HepG2 (cell line): ENCODE measurements at regions not wholly inside any gene's neighbourhood (a gene's known extent, or its start where the extent isn't known, plus 50 kb on each side); places are given as distances from the start of the nearest gene placed in this dataset.

ENCODE experiments used
- ATAC-seq: fragments of 200-7000 bp; cut with Tn5 transposase; 3 replicates; pipeline ENCODE4 v1.9.1; 2020; ENCODE audit warnings: mild to moderate bottlenecking, moderate library complexity
- BruUV-seq: library from RNA; stranded (reverse); fragments of 400-500 nt; replicated peaks from 2 replicates; lab custom pipeline; 2021; lab: Mats Ljungman, UMichigan
- CTCF ChIA-PET: fragments of 300-600 bp; formaldehyde crosslinking; extraction: SDS; loops from one replicate; lab custom pipeline; 2021; ENCODE audit warnings: low total read pairs, inconsistent platforms, low intra/inter-chr PET ratio; lab: Yijun Ruan, JAX
- POLR2A ChIA-PET: fragments of 350-600 bp; sonication (Branson Sonifier 250); formaldehyde crosslinking; loops from one replicate; lab custom pipeline; 2020; ENCODE audit warnings: antibody characterized with exemption, inconsistent platforms; lab: Yijun Ruan, JAX
- DNase-seq: peaks from one replicate; pipeline ENCODE4 v3.0.0-alpha.2; 2015; ENCODE audit warnings: low spot score
- FAIRE-seq: peaks from 3 replicates; lab custom pipeline; 2011; peaks lifted over from hg19 to GRCh38; lab: Jason Lieb, UNC
- H2AFZ ChIP-seq: one replicate; pipeline ENCODE4 v1.6.1; 2011; ENCODE audit warnings: low read length, inconsistent platforms
- H3K27ac ChIP-seq: fragments of 300-600 bp; 3 replicates; pipeline ENCODE4 v1.8.0; 2011; ENCODE audit warnings: mixed run types, mild to moderate bottlenecking, mixed read lengths, low read length, inconsistent platforms; ENCODE audit not compliant: insufficient read depth; ENCODE audit errors: extremely low read length
- H3K27me3 ChIP-seq, 2 experiments: fragments of 200-600 bp in 1 of 2; 2 replicates in 1 of 2; 3 replicates in 1 of 2; pipeline versions ENCODE4 v1.6.0 to v1.8.0; 2011; ENCODE audit warnings: low read length in 2 of 2, mild to moderate bottlenecking in 2 of 2, moderate library complexity in 2 of 2, inconsistent platforms in 1 of 2; ENCODE audit not compliant: insufficient read depth in 2 of 2, control insufficient read depth in 1 of 2
- H3K36me3 ChIP-seq, 2 experiments: fragments of 200-600 bp in 1 of 2; replicated peaks in 1 of 2; 2 replicates in 1 of 2; 3 replicates in 1 of 2; pipeline versions ENCODE4 v1.5.1 to v1.8.0; 2011; ENCODE audit warnings: low read length in 2 of 2, inconsistent platforms in 1 of 2; ENCODE audit not compliant: insufficient read depth in 2 of 2, control insufficient read depth in 1 of 2
- H3K4me1 ChIP-seq: 2 replicates; pipeline ENCODE4 v1.5.1; 2012; ENCODE audit warnings: low read length, inconsistent platforms; ENCODE audit not compliant: insufficient read depth
- H3K4me2 ChIP-seq: 2 replicates; pipeline ENCODE4 v1.6.0; 2011; ENCODE audit warnings: low read depth, low read length, inconsistent platforms
- H3K4me3 ChIP-seq, 3 experiments: fragments of 200-600 bp in 1 of 3; sonication (generic), shearing (Covaris generic) in 1 of 3; replicated peaks in 1 of 3; 2 replicates each; pipeline ENCODE4 v1.5.1; 2011 to 2016; ENCODE audit warnings: low read length in 3 of 3, inconsistent platforms in 2 of 3, low read depth in 2 of 3, mild to moderate bottlenecking in 2 of 3, control low read depth in 1 of 3, mixed read lengths in 1 of 3; ENCODE audit not compliant: insufficient read depth in 1 of 3
- H3K79me2 ChIP-seq: one replicate; pipeline ENCODE4 v1.6.1; 2011; ENCODE audit warnings: low read length, inconsistent platforms; ENCODE audit not compliant: insufficient read depth
- H3K9ac ChIP-seq: 2 replicates; pipeline ENCODE4 v1.6.0; 2011; ENCODE audit warnings: mild to moderate bottlenecking, low read depth, low read length, inconsistent platforms; ENCODE audit not compliant: insufficient read depth
- H3K9me3 ChIP-seq: 2 replicates; pipeline ENCODE4 v1.5.1; 2012; ENCODE audit warnings: mild to moderate bottlenecking, low read length
- H4K20me1 ChIP-seq: 2 replicates; pipeline ENCODE4 v1.6.0; 2011; ENCODE audit warnings: inconsistent platforms, mild to moderate bottlenecking, low read length, moderate library complexity; ENCODE audit not compliant: insufficient read depth
- POLR2AphosphoS5 ChIP-seq: IDR thresholded peaks from 2 replicates; pipeline ENCODE4 v1.6.1; 2012; ENCODE audit warnings: low read depth, low read length
- SAP130 ChIP-seq: IDR thresholded peaks from 2 replicates; pipeline ENCODE4 v1.6.1; 2016; ENCODE audit warnings: low read depth
- WGBS: methylation state at CpG from one replicate; pipeline ENCODE4 v1.1.6; 2017; ENCODE audit warnings: low lambda C conversion rate; 5-methylcytosine and 5-hydroxymethylcytosine counted together
- in situ Hi-C: cut with HindIII; loops from 2 replicates; pipeline ENCODE4 v1.10.0; 2017; ENCODE audit warnings: low pct_unique_long_range_greater_than_20kb; ENCODE audit not compliant: extremely low pct_ligation_motif_present
- intact Hi-C: fragments of 100-400 bp; cut with micrococcal nuclease; formaldehyde crosslinking; loops from one replicate; pipeline ENCODE4 v1.10.0; 2022; ENCODE audit not compliant: unreplicated experiment
- TF ChIP-seq, protein P1 (sequence below): sonication (generic); formaldehyde crosslinking; IDR thresholded peaks from 2 replicates; pipeline ENCODE4 v1.9.0; 2021; ENCODE audit warnings: mild to moderate bottlenecking, missing genetic modification reagents
- TF ChIP-seq, protein P2 (sequence below): IDR thresholded peaks from 2 replicates; pipeline ENCODE4 v1.6.1; 2016; ENCODE audit warnings: low read depth
- TF ChIP-seq, protein P3 (sequence below): sonication (generic); formaldehyde crosslinking; IDR thresholded peaks from 2 replicates; pipeline ENCODE4 v1.4.0; 2020; ENCODE audit warnings: missing genetic modification reagents
- TF ChIP-seq, protein P4 (sequence below): sonication (generic); formaldehyde crosslinking; IDR thresholded peaks from 2 replicates; pipeline ENCODE4 v1.4.0; 2020; ENCODE audit warnings: missing genetic modification reagents

DNA sequence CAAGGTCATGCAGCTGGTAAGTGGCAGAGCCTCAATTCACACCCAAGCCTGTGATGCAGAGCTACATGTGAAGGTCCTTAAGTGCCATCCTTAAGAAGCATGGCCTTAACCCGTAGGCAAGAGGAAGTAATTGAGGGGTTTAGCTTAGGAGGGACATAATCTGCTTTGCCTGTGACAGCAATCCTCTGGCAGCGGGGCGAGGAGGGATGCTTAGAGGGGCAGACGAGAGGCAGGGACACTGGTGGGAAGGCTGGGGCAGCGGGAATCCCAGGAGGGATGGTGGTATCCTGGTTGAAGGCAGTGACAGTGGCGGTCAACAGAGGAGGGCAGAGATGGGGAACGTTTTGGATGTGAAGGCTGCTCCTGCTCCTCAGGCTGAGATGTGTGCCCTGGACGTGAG is 88.1 kb downstream of the EFNB1 start (continued):
- TF ChIP-seq, protein P1, sequence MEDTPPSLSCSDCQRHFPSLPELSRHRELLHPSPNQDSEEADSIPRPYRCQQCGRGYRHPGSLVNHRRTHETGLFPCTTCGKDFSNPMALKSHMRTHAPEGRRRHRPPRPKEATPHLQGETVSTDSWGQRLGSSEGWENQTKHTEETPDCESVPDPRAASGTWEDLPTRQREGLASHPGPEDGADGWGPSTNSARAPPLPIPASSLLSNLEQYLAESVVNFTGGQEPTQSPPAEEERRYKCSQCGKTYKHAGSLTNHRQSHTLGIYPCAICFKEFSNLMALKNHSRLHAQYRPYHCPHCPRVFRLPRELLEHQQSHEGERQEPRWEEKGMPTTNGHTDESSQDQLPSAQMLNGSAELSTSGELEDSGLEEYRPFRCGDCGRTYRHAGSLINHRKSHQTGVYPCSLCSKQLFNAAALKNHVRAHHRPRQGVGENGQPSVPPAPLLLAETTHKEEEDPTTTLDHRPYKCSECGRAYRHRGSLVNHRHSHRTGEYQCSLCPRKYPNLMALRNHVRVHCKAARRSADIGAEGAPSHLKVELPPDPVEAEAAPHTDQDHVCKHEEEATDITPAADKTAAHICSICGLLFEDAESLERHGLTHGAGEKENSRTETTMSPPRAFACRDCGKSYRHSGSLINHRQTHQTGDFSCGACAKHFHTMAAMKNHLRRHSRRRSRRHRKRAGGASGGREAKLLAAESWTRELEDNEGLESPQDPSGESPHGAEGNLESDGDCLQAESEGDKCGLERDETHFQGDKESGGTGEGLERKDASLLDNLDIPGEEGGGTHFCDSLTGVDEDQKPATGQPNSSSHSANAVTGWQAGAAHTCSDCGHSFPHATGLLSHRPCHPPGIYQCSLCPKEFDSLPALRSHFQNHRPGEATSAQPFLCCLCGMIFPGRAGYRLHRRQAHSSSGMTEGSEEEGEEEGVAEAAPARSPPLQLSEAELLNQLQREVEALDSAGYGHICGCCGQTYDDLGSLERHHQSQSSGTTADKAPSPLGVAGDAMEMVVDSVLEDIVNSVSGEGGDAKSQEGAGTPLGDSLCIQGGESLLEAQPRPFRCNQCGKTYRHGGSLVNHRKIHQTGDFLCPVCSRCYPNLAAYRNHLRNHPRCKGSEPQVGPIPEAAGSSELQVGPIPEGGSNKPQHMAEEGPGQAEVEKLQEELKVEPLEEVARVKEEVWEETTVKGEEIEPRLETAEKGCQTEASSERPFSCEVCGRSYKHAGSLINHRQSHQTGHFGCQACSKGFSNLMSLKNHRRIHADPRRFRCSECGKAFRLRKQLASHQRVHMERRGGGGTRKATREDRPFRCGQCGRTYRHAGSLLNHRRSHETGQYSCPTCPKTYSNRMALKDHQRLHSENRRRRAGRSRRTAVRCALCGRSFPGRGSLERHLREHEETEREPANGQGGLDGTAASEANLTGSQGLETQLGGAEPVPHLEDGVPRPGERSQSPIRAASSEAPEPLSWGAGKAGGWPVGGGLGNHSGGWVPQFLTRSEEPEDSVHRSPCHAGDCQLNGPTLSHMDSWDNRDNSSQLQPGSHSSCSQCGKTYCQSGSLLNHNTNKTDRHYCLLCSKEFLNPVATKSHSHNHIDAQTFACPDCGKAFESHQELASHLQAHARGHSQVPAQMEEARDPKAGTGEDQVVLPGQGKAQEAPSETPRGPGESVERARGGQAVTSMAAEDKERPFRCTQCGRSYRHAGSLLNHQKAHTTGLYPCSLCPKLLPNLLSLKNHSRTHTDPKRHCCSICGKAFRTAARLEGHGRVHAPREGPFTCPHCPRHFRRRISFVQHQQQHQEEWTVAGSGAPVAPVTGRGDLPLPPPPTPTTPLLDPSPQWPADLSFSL (CRISPR knock-in tag), result no peak
- TF ChIP-seq SAP130 (CRISPR knock-in tag), result no peak

DNA sequence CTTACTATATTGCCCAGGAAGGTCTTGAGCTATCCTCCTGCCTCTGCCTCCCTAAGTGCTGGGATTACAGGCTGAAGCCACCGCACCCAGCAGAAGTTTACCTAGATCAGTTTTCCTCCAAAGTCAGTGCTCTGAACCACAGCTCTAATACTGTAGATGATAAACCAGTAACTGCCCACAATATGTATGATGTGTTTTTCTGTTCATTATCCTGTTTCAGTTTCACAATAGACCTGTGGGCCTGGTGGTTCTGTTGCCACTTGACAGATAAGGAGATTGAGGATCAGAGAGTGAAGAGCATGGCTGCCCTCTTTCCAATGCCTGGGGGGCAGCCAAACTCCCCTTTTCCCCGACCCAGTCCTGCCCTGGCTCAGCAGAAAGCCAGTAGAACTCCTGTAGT is 87.0 kb downstream of the EFNB1 start:
- H3K36me3 ChIP-seq, result no peaks in the 10 kb centered on the region
- no peak for DNase-seq
- no peak overlapping the region for H3K4me3 ChIP-seq
- intact Hi-C loops, result no loop called here
- no peaks in the 10 kb centered on the region for H3K4me1 ChIP-seq
- whole genome bisulfite sequencing, result no CpG with 5 or more reads among the region's 2 CpGs
- no peaks in the 10 kb centered on the region for H3K9me3 ChIP-seq
- no peak for TF ChIP-seq POLR2AphosphoS5
- TF ChIP-seq, protein P2, sequence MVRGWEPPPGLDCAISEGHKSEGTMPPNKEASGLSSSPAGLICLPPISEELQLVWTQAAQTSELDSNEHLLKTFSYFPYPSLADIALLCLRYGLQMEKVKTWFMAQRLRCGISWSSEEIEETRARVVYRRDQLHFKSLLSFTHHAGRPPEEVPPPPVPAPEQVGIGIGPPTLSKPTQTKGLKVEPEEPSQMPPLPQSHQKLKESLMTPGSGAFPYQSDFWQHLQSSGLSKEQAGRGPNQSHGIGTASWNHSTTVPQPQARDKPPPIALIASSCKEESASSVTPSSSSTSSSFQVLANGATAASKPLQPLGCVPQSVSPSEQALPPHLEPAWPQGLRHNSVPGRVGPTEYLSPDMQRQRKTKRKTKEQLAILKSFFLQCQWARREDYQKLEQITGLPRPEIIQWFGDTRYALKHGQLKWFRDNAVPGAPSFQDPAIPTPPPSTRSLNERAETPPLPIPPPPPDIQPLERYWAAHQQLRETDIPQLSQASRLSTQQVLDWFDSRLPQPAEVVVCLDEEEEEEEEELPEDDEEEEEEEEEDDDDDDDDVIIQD (CRISPR knock-in tag), result no peak
- TF ChIP-seq, protein P3, sequence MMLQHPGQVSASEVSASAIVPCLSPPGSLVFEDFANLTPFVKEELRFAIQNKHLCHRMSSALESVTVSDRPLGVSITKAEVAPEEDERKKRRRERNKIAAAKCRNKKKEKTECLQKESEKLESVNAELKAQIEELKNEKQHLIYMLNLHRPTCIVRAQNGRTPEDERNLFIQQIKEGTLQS, result no peak
- TF ChIP-seq, protein P4, sequence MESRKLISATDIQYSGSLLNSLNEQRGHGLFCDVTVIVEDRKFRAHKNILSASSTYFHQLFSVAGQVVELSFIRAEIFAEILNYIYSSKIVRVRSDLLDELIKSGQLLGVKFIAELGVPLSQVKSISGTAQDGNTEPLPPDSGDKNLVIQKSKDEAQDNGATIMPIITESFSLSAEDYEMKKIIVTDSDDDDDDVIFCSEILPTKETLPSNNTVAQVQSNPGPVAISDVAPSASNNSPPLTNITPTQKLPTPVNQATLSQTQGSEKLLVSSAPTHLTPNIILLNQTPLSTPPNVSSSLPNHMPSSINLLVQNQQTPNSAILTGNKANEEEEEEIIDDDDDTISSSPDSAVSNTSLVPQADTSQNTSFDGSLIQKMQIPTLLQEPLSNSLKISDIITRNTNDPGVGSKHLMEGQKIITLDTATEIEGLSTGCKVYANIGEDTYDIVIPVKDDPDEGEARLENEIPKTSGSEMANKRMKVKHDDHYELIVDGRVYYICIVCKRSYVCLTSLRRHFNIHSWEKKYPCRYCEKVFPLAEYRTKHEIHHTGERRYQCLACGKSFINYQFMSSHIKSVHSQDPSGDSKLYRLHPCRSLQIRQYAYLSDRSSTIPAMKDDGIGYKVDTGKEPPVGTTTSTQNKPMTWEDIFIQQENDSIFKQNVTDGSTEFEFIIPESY (CRISPR knock-in tag), result no peak
- no peak overlapping the region for H3K4me2 ChIP-seq
- in situ Hi-C loops, result no loop called here
- H4K20me1 ChIP-seq, result no peaks in the 10 kb centered on the region
- ChIA-PET CTCF (no interaction called here), POLR2A (no interaction called here)
- peaks cover 0 to 1% of the 10 kb centered on the region in 2 experiments; a peak in 1 of 5 replicates for H3K27me3 ChIP-seq
- no peak overlapping the region for H3K27ac ChIP-seq
- no peak overlapping the region for H2AFZ ChIP-seq
- no peak for ATAC-seq
- H3K79me2 ChIP-seq, result no peaks in the 10 kb centered on the region
- FAIRE-seq, result no peak
- BruUV-seq, result no TSS peak
- H3K9ac ChIP-seq, result no peak overlapping the region
